AG09309 (cell line): ENCODE measurements at regions not wholly inside any gene's neighbourhood (a gene's known extent, or its start where the extent isn't known, plus 50 kb on each side); places are given as distances from the start of the nearest gene placed in this dataset.
"Not testable (repeated sequence)": the region's sequence is repeated elsewhere in the genome, so short reads cannot be mapped to it uniquely, and the experiment has no call there.

Source experiments
- DNase-seq: peaks from one replicate; pipeline ENCODE4 v3.0.0-alpha.2; 2010; ENCODE audit warnings: low read depth
- H3K4me3 ChIP-seq: 2 replicates; pipeline ENCODE4 v1.5.1; 2011; ENCODE audit warnings: mild to moderate bottlenecking, low read depth, low read length, moderate library complexity; ENCODE audit not compliant: control insufficient read depth
- TF ChIP-seq, protein P1 (sequence below): IDR thresholded peaks from 2 replicates; pipeline ENCODE4 v1.5.1; 2011; ENCODE audit warnings: mild to moderate bottlenecking, low read depth, low read length, inconsistent platforms; ENCODE audit not compliant: insufficient read depth, control insufficient read depth; ENCODE audit errors: missing control alignments

DNA sequence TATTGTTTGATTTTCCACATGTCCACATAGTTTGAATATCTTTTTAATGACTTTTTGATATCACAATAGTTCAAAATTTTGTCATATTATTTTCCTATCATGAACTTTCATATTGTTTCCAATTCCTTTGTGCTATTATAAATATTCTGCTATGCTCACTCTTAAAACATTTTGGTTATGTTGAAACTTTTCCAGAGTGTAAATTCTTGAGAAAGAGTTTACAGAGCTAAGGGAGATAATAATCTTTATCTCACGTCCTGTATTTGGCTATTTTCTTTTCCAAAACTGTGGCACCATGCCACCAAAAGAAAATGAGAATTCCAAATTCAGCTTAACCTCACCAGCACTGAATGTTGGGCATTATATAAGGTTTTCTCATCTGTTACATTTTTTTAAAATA lies 210.9 kb downstream of the TFAP2B start:
- DNase-seq: no peak
- TF ChIP-seq, protein P1, sequence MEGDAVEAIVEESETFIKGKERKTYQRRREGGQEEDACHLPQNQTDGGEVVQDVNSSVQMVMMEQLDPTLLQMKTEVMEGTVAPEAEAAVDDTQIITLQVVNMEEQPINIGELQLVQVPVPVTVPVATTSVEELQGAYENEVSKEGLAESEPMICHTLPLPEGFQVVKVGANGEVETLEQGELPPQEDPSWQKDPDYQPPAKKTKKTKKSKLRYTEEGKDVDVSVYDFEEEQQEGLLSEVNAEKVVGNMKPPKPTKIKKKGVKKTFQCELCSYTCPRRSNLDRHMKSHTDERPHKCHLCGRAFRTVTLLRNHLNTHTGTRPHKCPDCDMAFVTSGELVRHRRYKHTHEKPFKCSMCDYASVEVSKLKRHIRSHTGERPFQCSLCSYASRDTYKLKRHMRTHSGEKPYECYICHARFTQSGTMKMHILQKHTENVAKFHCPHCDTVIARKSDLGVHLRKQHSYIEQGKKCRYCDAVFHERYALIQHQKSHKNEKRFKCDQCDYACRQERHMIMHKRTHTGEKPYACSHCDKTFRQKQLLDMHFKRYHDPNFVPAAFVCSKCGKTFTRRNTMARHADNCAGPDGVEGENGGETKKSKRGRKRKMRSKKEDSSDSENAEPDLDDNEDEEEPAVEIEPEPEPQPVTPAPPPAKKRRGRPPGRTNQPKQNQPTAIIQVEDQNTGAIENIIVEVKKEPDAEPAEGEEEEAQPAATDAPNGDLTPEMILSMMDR: no peak
- H3K4me3 ChIP-seq: no peak overlapping the region

DNA sequence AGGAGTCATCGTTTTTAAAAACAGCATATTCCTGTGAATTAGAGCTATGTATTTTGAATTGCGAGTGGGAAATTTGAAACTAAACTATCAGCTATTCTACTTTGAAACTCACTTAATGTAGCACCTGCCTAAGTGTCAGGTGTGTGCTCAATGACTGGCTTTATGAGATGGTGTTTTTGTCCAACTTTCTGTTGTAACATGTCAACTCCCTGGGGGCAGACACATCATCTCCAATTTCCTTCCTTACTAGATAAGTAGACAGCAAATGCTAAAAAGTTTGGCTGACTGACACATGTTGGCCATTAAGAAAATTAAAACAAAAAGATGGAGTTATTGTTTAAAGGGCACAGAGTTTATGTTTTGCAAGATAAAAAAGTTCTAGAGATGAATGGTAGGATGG lies 226.9 kb downstream of the TFAP2B start:
- TF ChIP-seq, protein P1: no peak
- no peak for DNase-seq
- no peak overlapping the region for H3K4me3 ChIP-seq

DNA sequence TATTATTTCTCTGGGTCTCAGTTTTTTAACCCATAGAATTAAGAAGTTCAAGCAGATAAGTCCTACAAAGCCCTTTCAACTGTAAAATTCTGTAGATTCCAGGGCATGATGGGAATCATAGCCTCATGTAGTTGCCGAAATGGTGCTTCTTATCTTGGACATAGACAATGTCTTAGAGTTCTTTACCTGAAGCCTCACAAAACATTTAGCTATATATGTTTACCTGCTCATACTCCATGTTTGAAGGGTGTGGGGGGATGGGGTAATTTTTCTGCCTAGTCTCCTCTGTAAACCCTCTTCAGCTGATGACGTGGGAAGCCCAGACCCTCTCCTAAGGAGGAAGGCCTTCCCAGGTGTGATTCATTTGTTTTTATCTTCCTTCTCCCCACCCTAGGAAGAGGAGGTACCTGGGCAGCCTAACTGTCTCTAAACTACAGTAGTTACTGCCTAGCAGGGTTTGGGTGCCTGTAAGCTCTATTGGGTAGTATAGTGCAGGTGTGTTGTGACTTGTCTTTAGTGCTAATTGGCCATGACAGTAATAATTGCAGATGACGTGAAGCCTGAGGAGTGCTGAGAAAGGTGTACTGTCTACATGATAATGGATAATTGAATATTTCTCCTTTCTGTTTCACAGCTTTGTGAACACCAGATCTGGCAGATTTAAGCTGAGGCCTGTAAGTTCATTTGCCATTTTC lies 230.8 kb downstream of the TFAP2B start:
- TF ChIP-seq, protein P1: no peak
- DNase-seq: no peak
- no peak overlapping the region for H3K4me3 ChIP-seq

DNA sequence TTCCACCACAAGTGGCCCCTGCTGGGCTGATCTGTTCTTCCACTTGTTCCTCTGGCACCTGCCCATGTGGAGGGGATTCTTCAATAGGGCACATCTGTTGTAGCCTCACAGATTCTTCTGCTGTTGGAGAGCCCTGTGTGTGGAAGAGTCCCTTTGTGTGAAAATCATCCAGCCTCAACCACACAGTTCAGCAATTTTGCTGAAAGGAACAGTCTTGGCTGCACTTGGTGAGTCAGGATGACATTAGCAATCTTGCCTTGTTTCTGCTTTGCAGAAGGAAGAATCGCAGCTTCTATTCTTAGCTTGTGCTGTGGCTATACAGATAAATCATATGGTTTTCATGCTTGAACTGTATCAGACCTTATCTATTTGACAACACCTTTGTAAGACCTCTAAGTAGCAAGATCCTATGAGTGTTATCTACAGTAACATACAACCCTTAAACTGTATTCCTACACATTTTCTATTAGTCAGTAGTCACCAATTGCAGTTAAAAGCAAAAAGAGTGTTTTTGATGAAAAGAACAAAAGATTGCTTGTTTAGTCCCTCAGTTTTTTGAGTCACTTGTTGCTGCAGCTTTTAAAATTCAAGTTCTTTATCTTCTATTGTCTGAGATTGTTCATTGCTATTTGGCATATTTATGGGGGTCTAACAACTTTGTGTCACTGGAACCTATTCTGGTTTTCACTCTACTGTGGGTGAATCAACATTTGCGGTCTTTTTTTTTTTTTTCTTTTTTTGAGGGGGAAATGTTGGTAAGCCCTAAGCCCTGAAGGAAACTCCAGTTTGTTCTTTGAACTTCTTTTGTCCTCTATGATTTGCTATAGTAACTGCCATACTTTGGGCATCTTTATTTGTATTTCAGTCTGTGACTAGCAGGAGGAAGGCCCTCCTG lies 231.6 kb downstream of the TFAP2B start:
- no peak overlapping the region for H3K4me3 ChIP-seq
- no peak for DNase-seq
- TF ChIP-seq, protein P1: no peak

DNA sequence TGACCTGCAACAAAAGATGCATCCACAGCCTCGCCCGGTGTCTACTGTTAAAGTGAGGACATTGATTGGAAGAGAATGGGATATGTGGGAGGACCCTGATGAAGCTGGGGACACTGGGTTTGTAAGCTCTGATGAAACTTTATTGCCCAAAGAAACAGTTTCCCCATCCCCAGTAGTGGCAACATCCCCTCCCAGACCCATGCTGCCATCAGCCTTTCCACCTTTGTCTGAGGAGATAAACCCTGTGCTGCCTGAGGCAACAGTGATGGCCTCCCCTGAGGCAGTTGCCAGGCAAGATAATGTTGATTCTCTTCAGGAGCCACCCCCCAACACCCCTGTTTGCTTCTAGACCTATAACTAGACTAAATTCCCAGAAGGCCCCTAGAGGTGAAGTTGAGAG lies 234.0 kb downstream of the TFAP2B start:
- not testable (repeated sequence) for H3K4me3 ChIP-seq, DNase-seq

DNA sequence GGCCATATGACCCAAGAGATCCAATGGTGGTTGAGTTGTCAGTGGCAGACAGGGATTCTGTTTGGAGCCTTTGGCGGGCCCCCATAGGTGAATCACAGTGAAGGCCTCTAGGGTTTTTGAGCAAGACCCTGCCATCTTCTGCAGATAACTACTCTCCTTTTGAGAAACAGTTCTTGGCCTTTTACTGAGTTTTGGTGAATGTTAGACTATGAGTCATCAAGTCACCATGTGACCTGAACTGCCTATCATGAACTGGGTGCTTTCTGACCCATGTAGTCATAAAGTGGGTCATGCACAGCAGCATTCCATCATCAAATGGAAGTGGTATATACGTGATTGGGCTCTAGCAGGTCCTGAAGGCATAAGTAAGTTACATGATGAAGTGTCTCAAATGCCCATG lies 236.6 kb downstream of the TFAP2B start:
- not testable (repeated sequence) for DNase-seq, H3K4me3 ChIP-seq

DNA sequence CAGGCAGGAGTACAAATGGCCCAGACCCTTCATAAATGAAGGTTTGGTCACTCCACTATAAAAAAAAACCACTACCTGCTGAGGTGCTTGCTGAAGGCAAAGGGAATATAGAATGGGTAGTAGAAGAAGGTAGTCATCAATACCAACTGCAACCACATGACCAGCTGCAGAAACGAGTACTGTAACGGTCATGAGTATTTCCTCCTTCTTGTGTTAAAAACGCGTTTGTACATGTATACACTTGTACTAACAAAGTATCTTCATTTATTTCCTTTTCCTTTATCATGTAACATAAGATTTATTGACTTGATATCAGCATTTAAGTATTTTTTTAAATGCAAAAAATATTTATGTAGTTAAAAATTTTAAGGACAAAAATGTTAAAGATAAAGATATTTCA lies 238.6 kb downstream of the TFAP2B start:
- no peak overlapping the region for H3K4me3 ChIP-seq
- no peak for DNase-seq
- TF ChIP-seq, protein P1: no peak
